Thymus (tissue), 11 donors: ENCODE measurements at regions not wholly inside any gene's neighbourhood (a gene's known extent, or its start where the extent isn't known, plus 50 kb on each side); places are given as distances from the start of the nearest gene placed in this dataset.

Experiments used
- DNase-seq, 9 donors: peaks; one replicate each; pipeline ENCODE4 v3.0.0-alpha.2; 2013; ENCODE audit warnings: low spot score in 9 of 9, low read depth in 6 of 9, missing footprints in 1 of 9
- H3K27ac ChIP-seq, 2 donors: one replicate each; pipeline ENCODE4 v1.5.1; 2013; ENCODE audit warnings: control low read depth in 1 of 2, low read depth in 1 of 2, low read length in 1 of 2, mild to moderate bottlenecking in 1 of 2, moderate library complexity in 1 of 2
- H3K27me3 ChIP-seq, 2 donors: one replicate each; pipeline ENCODE4 v1.5.1; 2013; ENCODE audit warnings: low read length in 1 of 2; ENCODE audit not compliant: control insufficient read depth in 2 of 2, insufficient read depth in 1 of 2
- H3K36me3 ChIP-seq, 2 donors: one replicate each; pipeline ENCODE4 v1.5.1; 2013; ENCODE audit warnings: low read length in 1 of 2, mild to moderate bottlenecking in 1 of 2, moderate library complexity in 1 of 2; ENCODE audit not compliant: control insufficient read depth in 2 of 2, insufficient read depth in 2 of 2
- H3K4me1 ChIP-seq, 2 donors: one replicate each; pipeline ENCODE4 v1.5.1; 2013; ENCODE audit warnings: low read length in 2 of 2; ENCODE audit not compliant: control insufficient read depth in 2 of 2, insufficient read depth in 2 of 2
- H3K4me3 ChIP-seq, 2 donors: one replicate each; pipeline ENCODE4 v1.5.1; 2013; ENCODE audit warnings: low read length in 2 of 2, control low read depth in 1 of 2, mild to moderate bottlenecking in 1 of 2
- H3K9me3 ChIP-seq, 2 donors: one replicate each; pipeline ENCODE4 v1.5.1; 2013; ENCODE audit warnings: low read length in 1 of 2, mild to moderate bottlenecking in 1 of 2; ENCODE audit not compliant: control insufficient read depth in 2 of 2, insufficient read depth in 1 of 2
- WGBS: extraction: QIAGEN DNeasy Blood & Tissue Kit; methylation state at CpG from one replicate; pipeline ENCODE4 v1.1.7; 2013; 5-methylcytosine and 5-hydroxymethylcytosine counted together
- donor health status: healthy.

DNA sequence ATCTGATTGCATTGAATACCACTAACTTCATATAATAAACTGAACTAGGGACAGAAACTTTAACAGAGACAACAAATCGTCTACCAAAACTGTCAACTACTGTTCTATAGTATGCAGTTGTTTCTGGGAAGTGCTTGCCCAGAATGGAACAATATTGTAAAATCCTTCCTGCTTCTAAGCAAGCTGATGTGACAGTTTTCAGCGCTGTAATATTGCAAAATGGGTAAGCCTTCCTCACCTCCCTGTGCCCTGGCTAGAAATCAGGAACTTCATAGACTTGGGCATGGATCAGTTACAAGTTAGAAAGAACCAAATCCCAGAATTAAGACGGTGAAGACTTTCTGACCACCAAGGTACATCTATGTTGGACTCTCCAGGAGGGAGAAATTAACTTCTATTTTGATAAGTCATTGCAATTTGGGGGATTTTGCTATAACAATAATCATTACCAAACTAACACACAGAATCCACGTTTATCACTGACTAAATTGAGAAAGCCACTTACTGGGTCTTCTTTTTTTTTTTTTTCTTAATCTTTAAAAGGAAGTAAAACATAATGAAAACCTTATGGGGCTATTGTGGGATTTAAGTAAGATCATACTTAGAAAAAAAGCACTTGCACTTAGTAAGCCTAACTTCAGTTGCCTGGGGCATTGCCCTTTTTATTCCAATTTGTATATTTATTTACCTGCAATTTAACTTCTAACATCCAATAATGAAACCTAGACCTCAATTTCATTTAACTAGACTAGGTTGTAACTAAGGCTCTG lies 261.5 kb downstream of the TRIB2 start:
- peaks cover 0 to 4% of the 10 kb centered on the region in 2 donors for H3K9me3 ChIP-seq
- 68% methylated on average over 4 of the region's 4 CpGs for WGBS

DNA sequence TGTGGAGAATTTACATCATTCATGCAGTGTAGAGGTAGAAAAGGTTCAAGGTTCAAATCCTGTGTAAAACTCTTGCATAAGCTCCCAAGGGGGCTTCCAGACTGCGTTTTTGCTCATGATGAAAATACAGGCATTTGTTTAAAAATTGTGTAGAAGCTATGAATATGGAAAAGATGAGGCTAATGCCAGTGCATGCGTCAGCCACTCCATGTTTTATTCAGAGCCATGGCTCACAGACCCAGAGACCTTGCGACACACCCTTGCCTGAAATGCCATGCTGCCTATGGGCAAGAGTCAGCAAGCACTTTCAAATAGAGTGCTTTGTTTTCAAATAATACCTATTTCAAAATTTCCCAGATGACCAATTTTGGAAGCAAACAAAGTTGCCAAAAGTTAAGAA lies 262.3 kb downstream of the TRIB2 start:
- no peaks in the 10 kb centered on the region for H3K27me3 ChIP-seq
- no peak for DNase-seq
- WGBS: 97% methylated on average over 3 of the region's 3 CpGs

More for the DNA sequence above, 261.5 kb downstream of the TRIB2 start:
- Histone ChIP-seq H3K4me1 (no peaks in the 10 kb centered on the region), H3K4me3 (no peak overlapping the region), H3K27me3 (no peaks in the 10 kb centered on the region), H3K36me3 (no peaks in the 10 kb centered on the region), H3K27ac (no peak overlapping the region)
- no peak for DNase-seq

DNA sequence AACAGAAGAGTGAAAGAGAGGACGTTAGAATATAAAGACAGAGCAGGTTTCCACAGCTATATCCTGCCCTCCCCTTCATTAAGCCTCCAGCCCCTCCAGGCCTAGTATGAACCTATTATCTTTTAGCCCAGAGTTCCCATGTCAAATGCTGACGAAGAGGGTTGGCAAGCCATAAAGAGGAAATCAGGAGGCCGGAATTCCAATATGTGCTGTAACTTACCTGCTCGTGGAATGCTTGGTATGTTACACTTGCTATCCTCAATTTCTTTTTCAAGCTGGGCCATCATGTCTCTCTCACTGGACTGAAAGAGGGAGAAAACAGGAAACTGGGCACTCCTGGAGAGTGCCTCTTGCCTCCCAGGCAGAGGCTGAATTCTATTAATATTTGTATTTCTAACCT lies 264.1 kb downstream of the TRIB2 start:
- no peak for DNase-seq
- H3K4me1 ChIP-seq: no peaks in the 10 kb centered on the region
- no peaks in the 10 kb centered on the region for H3K9me3 ChIP-seq
- WGBS: 93% methylated on average over 4 of the region's 4 CpGs
- no peaks in the 10 kb centered on the region for H3K27me3 ChIP-seq
- H3K27ac ChIP-seq: no peak overlapping the region
- no peaks in the 10 kb centered on the region for H3K36me3 ChIP-seq
- H3K4me3 ChIP-seq: no peak overlapping the region

More for the DNA sequence above, 262.3 kb downstream of the TRIB2 start:
- no peak overlapping the region for H3K27ac ChIP-seq
- H3K4me3 ChIP-seq: no peak overlapping the region
- H3K4me1 ChIP-seq: no peaks in the 10 kb centered on the region
- H3K9me3 ChIP-seq: no peaks in the 10 kb centered on the region
- H3K36me3 ChIP-seq: no peaks in the 10 kb centered on the region

DNA sequence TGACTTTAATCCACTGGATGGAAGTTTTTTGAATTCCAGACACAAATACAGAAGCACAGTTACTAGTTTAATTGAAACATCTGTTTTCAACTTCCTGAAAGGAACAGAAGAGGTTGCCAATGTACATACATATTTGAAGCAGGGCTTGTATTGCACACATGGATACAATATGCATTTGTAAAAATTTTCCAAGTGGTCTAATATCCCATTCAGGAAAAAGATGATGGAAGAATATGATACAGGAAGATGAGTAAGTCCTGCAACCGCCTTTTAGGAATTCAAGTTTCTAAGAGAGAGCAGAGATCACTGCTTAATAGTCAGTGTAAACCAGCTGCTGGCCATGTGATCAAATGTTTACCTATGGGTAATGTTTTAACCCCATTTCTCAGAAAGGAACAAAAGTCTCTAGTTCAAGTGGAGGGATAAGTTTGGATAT lies 265.4 kb downstream of the TRIB2 start:
- 94% methylated on average over 1 of the region's 1 CpG for WGBS
- Histone ChIP-seq H3K9me3 (no peaks in the 10 kb centered on the region), H3K27me3 (no peaks in the 10 kb centered on the region), H3K4me1 (no peaks in the 10 kb centered on the region), H3K4me3 (no peak overlapping the region), H3K27ac (no peak overlapping the region), H3K36me3 (no peaks in the 10 kb centered on the region)
- no peak for DNase-seq

DNA sequence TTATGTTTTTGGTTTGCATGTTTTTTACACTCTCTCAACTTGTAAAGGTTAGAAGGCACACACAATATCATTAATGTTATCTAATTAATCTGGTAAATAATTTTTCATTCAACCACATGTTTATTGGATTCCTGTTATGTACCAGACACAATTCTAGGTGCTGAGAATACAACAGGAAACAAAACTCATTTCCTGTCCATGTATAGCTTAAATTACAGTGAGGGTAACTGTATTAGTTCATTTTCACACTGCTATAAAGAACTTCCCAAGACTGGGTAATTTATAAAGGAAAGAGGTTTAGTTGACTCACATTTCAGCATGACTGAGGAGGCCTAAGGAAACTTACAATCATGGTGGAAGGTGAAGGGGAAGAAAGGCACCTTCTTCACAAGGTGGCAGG lies 270.5 kb downstream of the TRIB2 start:
- Histone ChIP-seq H3K4me1 (no peaks in the 10 kb centered on the region), H3K9me3 (no peaks in the 10 kb centered on the region), H3K27ac (no peak overlapping the region), H3K36me3 (no peaks in the 10 kb centered on the region), H3K27me3 (no peaks in the 10 kb centered on the region), H3K4me3 (no peak overlapping the region)
- no peak for DNase-seq

DNA sequence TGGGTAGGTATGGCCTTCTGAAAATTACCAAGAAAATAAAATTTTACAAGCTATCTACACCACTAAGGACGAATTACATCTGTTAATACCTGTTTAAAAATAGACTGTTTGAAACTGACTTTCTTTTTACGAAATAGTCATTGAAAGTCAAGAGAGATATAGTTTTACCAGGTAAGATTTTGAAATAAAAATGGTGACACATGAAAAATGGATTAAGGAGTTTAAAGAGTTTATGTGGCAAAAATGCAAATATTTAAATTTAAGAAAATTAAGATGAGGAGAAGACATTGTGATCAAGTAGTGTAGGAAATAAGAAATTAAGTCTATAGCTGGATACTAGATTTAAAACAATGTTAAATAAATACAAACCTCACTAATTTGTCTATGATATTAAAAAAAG lies 271.5 kb downstream of the TRIB2 start:
- H3K27me3 ChIP-seq: no peaks in the 10 kb centered on the region
- WGBS: 95% methylated on average over 2 of the region's 2 CpGs
- DNase-seq: no peak
- H3K9me3 ChIP-seq: no peaks in the 10 kb centered on the region
- no peak overlapping the region for H3K27ac ChIP-seq
- no peaks in the 10 kb centered on the region for H3K4me1 ChIP-seq
- H3K4me3 ChIP-seq: no peak overlapping the region
- H3K36me3 ChIP-seq: no peaks in the 10 kb centered on the region

DNA sequence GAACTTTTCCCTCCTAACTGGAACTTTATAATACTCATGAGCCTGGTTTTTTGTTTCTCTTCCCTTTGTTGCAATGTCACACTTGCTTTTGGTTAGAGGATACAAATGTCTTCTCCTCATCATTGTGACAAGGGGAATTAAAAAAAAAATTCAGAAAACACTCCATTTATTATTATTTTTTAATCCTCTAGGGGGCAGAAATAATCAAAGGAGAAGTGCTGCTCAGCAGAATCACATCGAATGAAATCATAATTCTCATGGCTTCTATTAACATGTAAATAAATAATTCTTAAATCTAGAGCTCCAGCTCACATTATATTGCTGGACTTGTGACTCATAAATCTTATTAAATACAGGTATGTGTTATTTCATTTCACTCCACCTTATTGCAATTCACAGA lies 273.8 kb downstream of the TRIB2 start:
- no peaks in the 10 kb centered on the region for H3K27me3 ChIP-seq
- WGBS: 55% methylated on average over 1 of the region's 1 CpG
- no peaks in the 10 kb centered on the region for H3K9me3 ChIP-seq
- no peaks in the 10 kb centered on the region for H3K4me1 ChIP-seq
- no peak overlapping the region for H3K4me3 ChIP-seq
- no peak overlapping the region for H3K27ac ChIP-seq
- no peak for DNase-seq
- H3K36me3 ChIP-seq: no peaks in the 10 kb centered on the region

DNA sequence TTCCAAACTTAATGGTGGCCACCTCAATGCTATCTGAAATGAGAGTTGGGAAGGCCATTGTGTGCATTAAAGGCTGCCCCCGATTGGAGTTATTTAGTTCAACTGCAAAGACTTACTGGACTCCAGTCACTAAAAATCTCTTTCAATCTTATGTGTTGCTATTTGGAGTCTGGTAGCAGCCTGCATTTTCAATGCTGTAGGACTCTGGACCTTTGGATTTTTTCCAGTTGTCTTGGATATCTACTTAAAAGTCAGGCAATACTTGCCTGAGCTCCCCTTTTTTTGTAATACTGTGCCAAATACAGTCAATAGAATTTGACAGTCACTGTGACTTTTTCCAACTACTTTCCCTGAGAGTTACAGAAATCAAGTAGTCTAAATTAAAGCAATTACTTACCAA lies 281.9 kb downstream of the TRIB2 start:
- H3K36me3 ChIP-seq: no peaks in the 10 kb centered on the region
- 97% methylated on average over 1 of the region's 1 CpG for WGBS
- no peaks in the 10 kb centered on the region for H3K27me3 ChIP-seq
- no peak overlapping the region for H3K4me3 ChIP-seq
- no peak overlapping the region for H3K27ac ChIP-seq
- no peaks in the 10 kb centered on the region for H3K9me3 ChIP-seq
- H3K4me1 ChIP-seq: no peaks in the 10 kb centered on the region
- DNase-seq: no peak

DNA sequence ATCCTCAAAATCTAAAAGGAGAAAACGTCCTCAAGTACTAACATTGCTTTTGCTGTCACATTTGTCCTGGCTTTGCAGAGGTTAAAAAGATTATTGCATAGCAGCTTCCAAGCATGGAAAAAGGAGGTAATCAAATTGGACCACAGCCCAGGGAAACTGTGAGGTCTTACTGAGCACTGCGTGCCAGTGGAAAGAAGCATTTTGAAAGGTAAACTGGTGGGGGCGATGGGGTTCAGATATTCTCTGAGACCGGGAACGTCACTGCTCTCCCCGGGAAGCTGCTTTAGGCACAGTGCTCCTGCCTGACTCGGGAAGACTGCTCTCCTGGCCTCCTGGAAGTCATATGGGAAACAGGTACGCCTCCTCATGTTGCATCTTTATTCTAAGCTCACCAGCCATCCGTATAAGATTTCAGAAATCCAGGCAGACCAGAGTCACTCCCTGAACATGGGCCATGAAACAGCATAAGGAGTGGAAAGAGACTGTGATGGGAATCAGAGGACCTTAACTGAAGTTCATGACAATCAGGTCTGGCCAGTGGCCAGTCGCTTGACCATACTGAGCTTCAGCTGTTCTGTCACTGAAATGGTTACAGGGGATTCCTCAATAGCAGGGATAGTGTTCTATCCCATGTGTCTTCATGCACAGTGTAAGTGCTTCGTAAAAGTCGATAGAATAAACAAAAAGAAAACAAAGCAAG lies 284.1 kb downstream of the TRIB2 start:
- H3K27ac ChIP-seq: no peak overlapping the region
- no peaks in the 10 kb centered on the region for H3K36me3 ChIP-seq
- no peaks in the 10 kb centered on the region for H3K4me1 ChIP-seq
- no peaks in the 10 kb centered on the region for H3K27me3 ChIP-seq
- H3K9me3 ChIP-seq: no peaks in the 10 kb centered on the region
- 87% methylated on average over 12 of the region's 12 CpGs for WGBS
- DNase-seq: no peak
- no peak overlapping the region for H3K4me3 ChIP-seq
